HEK293T (cell line): ENCODE measurements at regions not wholly inside any gene's neighbourhood (a gene's known extent, or its start where the extent isn't known, plus 50 kb on each side); places are given as distances from the start of the nearest gene placed in this dataset.
"Not testable (repeated sequence)": the region's sequence is repeated elsewhere in the genome, so short reads cannot be mapped to it uniquely, and the experiment has no call there.

Experiments used
- CTCF ChIA-PET: fragments of 350-600 bp; formaldehyde crosslinking; extraction: SDS; loops from one replicate; lab custom pipeline; 2021; ENCODE audit warnings: antibody characterized with exemption, inconsistent platforms; lab: Yijun Ruan, JAX
- POLR2A ChIA-PET: fragments of 350-600 bp; formaldehyde crosslinking; extraction: SDS; loops from one replicate; lab custom pipeline; 2020; ENCODE audit warnings: antibody characterized with exemption, inconsistent platforms; lab: Yijun Ruan, JAX
- DNase-seq: peaks from one replicate; pipeline ENCODE4 v3.0.0; 2012; ENCODE audit warnings: mixed read lengths; ENCODE audit errors: extremely low spot score
- ARNT ChIP-seq: fragments of 450-650 bp; IDR thresholded peaks from 2 replicates; pipeline ENCODE4 v1.6.1; 2017; ENCODE audit warnings: mild to moderate bottlenecking
- BHLHE40 ChIP-seq: fragments of 450-650 bp; IDR thresholded peaks from 2 replicates; pipeline ENCODE4 v1.6.1; 2016; ENCODE audit warnings: mild to moderate bottlenecking, moderate library complexity, borderline replicate concordance
- CTBP1 ChIP-seq: fragments of 450-650 bp; IDR thresholded peaks from 2 replicates; pipeline ENCODE4 v1.6.1; 2016; ENCODE audit warnings: borderline replicate concordance
- ELF4 ChIP-seq: fragments of 450-650 bp; IDR thresholded peaks from 2 replicates; pipeline ENCODE4 v1.6.1; 2017; ENCODE audit warnings: antibody characterized with exemption
- FOXA1 ChIP-seq: fragments of 450-650 bp; IDR thresholded peaks from 2 replicates; pipeline ENCODE4 v1.6.1; 2016; ENCODE audit warnings: mild to moderate bottlenecking
- FOXK2 ChIP-seq: fragments of 450-650 bp; IDR thresholded peaks from 2 replicates; pipeline ENCODE4 v1.6.1; 2016; ENCODE audit warnings: mild to moderate bottlenecking
- FOXM1 ChIP-seq: fragments of 450-650 bp; IDR thresholded peaks from 2 replicates; pipeline ENCODE4 v1.6.1; 2017; ENCODE audit warnings: mild to moderate bottlenecking, borderline replicate concordance
- HDGF ChIP-seq: fragments of 450-650 bp; IDR thresholded peaks from 2 replicates; pipeline ENCODE4 v1.6.1; 2017; ENCODE audit warnings: antibody characterized with exemption, borderline replicate concordance
- L3MBTL2 ChIP-seq: fragments of 450-650 bp; conservative IDR thresholded peaks from 2 replicates; pipeline ENCODE4 v1.6.1; 2016; ENCODE audit warnings: mild to moderate bottlenecking
- LEF1 ChIP-seq: fragments of 450-650 bp; IDR thresholded peaks from 2 replicates; pipeline ENCODE4 v1.6.1; 2017; ENCODE audit warnings: mild to moderate bottlenecking, borderline replicate concordance
- NFRKB ChIP-seq: fragments of 450-650 bp; IDR thresholded peaks from 2 replicates; pipeline ENCODE4 v1.6.1; 2016; ENCODE audit warnings: mild to moderate bottlenecking, moderate library complexity
- PKNOX1 ChIP-seq: fragments of 450-650 bp; IDR thresholded peaks from 2 replicates; pipeline ENCODE4 v1.6.1; 2016
- SP1 ChIP-seq: fragments of 450-650 bp; IDR thresholded peaks from 2 replicates; pipeline ENCODE4 v1.6.1; 2017
- SUZ12 ChIP-seq: fragments of 450-650 bp; IDR thresholded peaks from 2 replicates; pipeline ENCODE4 v1.6.1; 2016; ENCODE audit warnings: mild to moderate bottlenecking
- TARDBP ChIP-seq: fragments of 450-650 bp; IDR thresholded peaks from 2 replicates; pipeline ENCODE4 v1.6.1; 2016
- ZNF384 ChIP-seq: fragments of 450-650 bp; IDR thresholded peaks from 2 replicates; pipeline ENCODE4 v1.6.1; 2016

- TF ChIP-seq SUZ12: no peak
- ChIA-PET CTCF (no interaction called here), POLR2A (no interaction called here)
- DNase-seq: no peak
Observed at GRCh38 chr13:58369936-58370335, 738.4 kb downstream of the PCDH17 start.

- no peak for DNase-seq
- CTCF ChIA-PET: no interaction called here
- POLR2A ChIA-PET: no interaction called here
- TF ChIP-seq NFRKB: no peak
- TF ChIP-seq ARNT: no peak
- TF ChIP-seq FOXA1: no peak
- TF ChIP-seq SP1: no peak
- no peak for TF ChIP-seq CTBP1
- TF ChIP-seq ZNF384: no peak
- TF ChIP-seq ELF4: no peak
- TF ChIP-seq TARDBP: no peak
- TF ChIP-seq FOXK2: no peak
- TF ChIP-seq FOXM1: no peak
- TF ChIP-seq HDGF: no peak
- TF ChIP-seq SUZ12: no peak
- TF ChIP-seq BHLHE40: no peak
- no peak for TF ChIP-seq L3MBTL2
- no peak for TF ChIP-seq PKNOX1
Observed at GRCh38 chr13:58376349-58376748, 744.8 kb downstream of the PCDH17 start.

GRCh38 chr13:58376775-58377174 lies 745.2 kb downstream of the PCDH17 start:
- no peak for DNase-seq
- ChIA-PET POLR2A (no interaction called here), CTCF (no interaction called here)
- no peak for TF ChIP-seq L3MBTL2
- TF ChIP-seq LEF1: no peak
- no peak for TF ChIP-seq NFRKB
- no peak for TF ChIP-seq ELF4
- no peak for TF ChIP-seq PKNOX1
- TF ChIP-seq FOXA1: no peak
- TF ChIP-seq FOXK2: no peak
- no peak for TF ChIP-seq BHLHE40
- no peak for TF ChIP-seq ZNF384
- TF ChIP-seq HDGF: no peak
- no peak for TF ChIP-seq SUZ12
- no peak for TF ChIP-seq FOXM1
- TF ChIP-seq ARNT: no peak
- no peak for TF ChIP-seq SP1
- no peak for TF ChIP-seq TARDBP
- no peak for TF ChIP-seq CTBP1

- no peak for DNase-seq
- POLR2A ChIA-PET: no interaction called here
- TF ChIP-seq ELF4: no peak
- TF ChIP-seq NFRKB: no peak
- TF ChIP-seq SUZ12: no peak
- no peak for TF ChIP-seq BHLHE40
- TF ChIP-seq SP1: no peak
- TF ChIP-seq HDGF: no peak
- no peak for TF ChIP-seq ARNT
- TF ChIP-seq FOXM1: no peak
- TF ChIP-seq ZNF384: no peak
- no peak for TF ChIP-seq LEF1
- no peak for TF ChIP-seq TARDBP
- TF ChIP-seq L3MBTL2: no peak
- no peak for TF ChIP-seq FOXK2
- TF ChIP-seq CTBP1: no peak
- no peak for TF ChIP-seq FOXA1
- no peak for TF ChIP-seq PKNOX1
- CTCF ChIA-PET: no interaction called here
Observed at GRCh38 chr13:58379221-58379620, 747.7 kb downstream of the PCDH17 start.

- CTCF ChIA-PET, POLR2A ChIA-PET, DNase-seq: not testable (repeated sequence)
Observed at GRCh38 chr13:58385336-58385735, 753.8 kb downstream of the PCDH17 start.

- POLR2A ChIA-PET: no interaction called here
- TF ChIP-seq L3MBTL2 (no peak), LEF1 (no peak), ZNF384 (no peak), CTBP1 (no peak), SUZ12 (no peak), TARDBP (no peak), NFRKB (no peak), ELF4 (no peak), HDGF (no peak)
- CTCF ChIA-PET: no interaction called here
- DNase-seq: no peak
Observed at GRCh38 chr13:58397596-58398387, 766.2 kb downstream of the PCDH17 start.

- TF ChIP-seq LEF1: no peak
- TF ChIP-seq FOXM1: no peak
- TF ChIP-seq SUZ12: no peak
- no peak for TF ChIP-seq ZNF384
- TF ChIP-seq FOXK2: no peak
- no peak for TF ChIP-seq BHLHE40
- no peak for TF ChIP-seq SP1
- TF ChIP-seq HDGF: no peak
- TF ChIP-seq ARNT: no peak
- TF ChIP-seq PKNOX1: no peak
- no peak for TF ChIP-seq NFRKB
- no peak for TF ChIP-seq TARDBP
- no peak for TF ChIP-seq CTBP1
- TF ChIP-seq L3MBTL2: no peak
- no peak for DNase-seq
- POLR2A ChIA-PET: no interaction called here
- CTCF ChIA-PET: no interaction called here
Observed at GRCh38 chr13:58399263-58399662, 767.7 kb downstream of the PCDH17 start.
